ENCODE measurements at regions not wholly inside any gene's neighbourhood (a gene's known extent, or its start where the extent isn't known, plus 50 kb on each side); places are given as distances from the start of the nearest gene placed in this dataset.

- TF ChIP-seq POLR2A (IDR thresholded peaks at IDR 0.05) = no peak
- TF ChIP-seq CTCF (IDR thresholded peaks at IDR 0.05) = no peak
- TF ChIP-seq POLR2AphosphoS5 (IDR thresholded peaks at IDR 0.05) = no peak
Observed at GRCh38 chr9:129390541-129390940, 212.5 kb upstream of the IER5L start.
